HFFc6 (cell line): ENCODE measurements at regions not wholly inside any gene's neighbourhood (a gene's known extent, or its start where the extent isn't known, plus 50 kb on each side); places are given as distances from the start of the nearest gene placed in this dataset.

ENCODE experiments used
- DNase-seq: peaks from one replicate; pipeline ENCODE4 v3.0.0-alpha.2; 2018
- H3K27ac Mint-ChIP-seq: 2 replicates; pipeline ENCODE4 v1.8.0; 2020; ENCODE audit warnings: mild to moderate bottlenecking, mixed read lengths
- H3K27me3 Mint-ChIP-seq: 2 replicates; pipeline ENCODE4 v1.8.0; 2021; ENCODE audit warnings: mild to moderate bottlenecking, moderate library complexity, mixed read lengths; ENCODE audit not compliant: insufficient read depth
- H3K36me3 Mint-ChIP-seq: 2 replicates; pipeline ENCODE4 v1.8.0; 2021; ENCODE audit warnings: low read depth, mixed read lengths
- H3K4me1 Mint-ChIP-seq: 2 replicates; pipeline ENCODE4 v1.8.0; 2020; ENCODE audit warnings: low read depth, mixed read lengths
- H3K4me3 Mint-ChIP-seq: 2 replicates; pipeline ENCODE4 v1.8.0; 2020; ENCODE audit warnings: mild to moderate bottlenecking, moderate library complexity, mixed read lengths
- H3K9me3 Mint-ChIP-seq: 2 replicates; pipeline ENCODE4 v1.8.0; 2020; ENCODE audit warnings: mild to moderate bottlenecking, mixed read lengths
- TF ChIP-seq, protein P1 (sequence below): fragments of 200-600 bp; sonication (generic); IDR thresholded peaks from 2 replicates; pipeline ENCODE4 v1.5.0; 2021; ENCODE audit warnings: antibody characterized with exemption, mild to moderate bottlenecking

DNA sequence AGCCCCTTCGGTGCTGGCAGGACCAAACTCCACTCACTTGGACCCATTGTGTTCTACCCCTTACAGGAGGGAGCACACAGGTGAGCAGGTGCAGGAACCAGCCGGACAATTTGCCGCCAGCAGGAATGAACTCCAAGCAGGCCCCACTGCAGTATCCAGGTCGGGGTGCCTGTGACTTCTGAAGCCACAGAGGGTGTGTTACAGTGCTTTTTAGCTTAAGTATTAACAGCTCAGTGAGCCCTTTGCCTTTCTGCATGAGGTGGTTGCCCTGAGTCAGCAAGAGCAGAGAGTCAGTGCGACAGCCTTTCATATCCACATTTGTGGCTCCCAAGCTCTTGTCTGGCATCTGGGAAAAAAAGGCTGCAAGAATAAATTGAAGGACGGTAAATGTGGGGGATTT lies 366.6 kb upstream of the LRRC4C start:
- no peaks in the 10 kb centered on the region for H3K36me3 Mint-ChIP-seq
- H3K27me3 Mint-ChIP-seq: no peaks in the 10 kb centered on the region
- H3K27ac Mint-ChIP-seq: no peak overlapping the region
- DNase-seq: no peak
- peaks cover 15% of the 10 kb centered on the region for H3K9me3 Mint-ChIP-seq
- H3K4me1 Mint-ChIP-seq: no peaks in the 10 kb centered on the region
- no peak overlapping the region for H3K4me3 Mint-ChIP-seq
- TF ChIP-seq, protein P1, sequence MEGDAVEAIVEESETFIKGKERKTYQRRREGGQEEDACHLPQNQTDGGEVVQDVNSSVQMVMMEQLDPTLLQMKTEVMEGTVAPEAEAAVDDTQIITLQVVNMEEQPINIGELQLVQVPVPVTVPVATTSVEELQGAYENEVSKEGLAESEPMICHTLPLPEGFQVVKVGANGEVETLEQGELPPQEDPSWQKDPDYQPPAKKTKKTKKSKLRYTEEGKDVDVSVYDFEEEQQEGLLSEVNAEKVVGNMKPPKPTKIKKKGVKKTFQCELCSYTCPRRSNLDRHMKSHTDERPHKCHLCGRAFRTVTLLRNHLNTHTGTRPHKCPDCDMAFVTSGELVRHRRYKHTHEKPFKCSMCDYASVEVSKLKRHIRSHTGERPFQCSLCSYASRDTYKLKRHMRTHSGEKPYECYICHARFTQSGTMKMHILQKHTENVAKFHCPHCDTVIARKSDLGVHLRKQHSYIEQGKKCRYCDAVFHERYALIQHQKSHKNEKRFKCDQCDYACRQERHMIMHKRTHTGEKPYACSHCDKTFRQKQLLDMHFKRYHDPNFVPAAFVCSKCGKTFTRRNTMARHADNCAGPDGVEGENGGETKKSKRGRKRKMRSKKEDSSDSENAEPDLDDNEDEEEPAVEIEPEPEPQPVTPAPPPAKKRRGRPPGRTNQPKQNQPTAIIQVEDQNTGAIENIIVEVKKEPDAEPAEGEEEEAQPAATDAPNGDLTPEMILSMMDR: no peak

DNA sequence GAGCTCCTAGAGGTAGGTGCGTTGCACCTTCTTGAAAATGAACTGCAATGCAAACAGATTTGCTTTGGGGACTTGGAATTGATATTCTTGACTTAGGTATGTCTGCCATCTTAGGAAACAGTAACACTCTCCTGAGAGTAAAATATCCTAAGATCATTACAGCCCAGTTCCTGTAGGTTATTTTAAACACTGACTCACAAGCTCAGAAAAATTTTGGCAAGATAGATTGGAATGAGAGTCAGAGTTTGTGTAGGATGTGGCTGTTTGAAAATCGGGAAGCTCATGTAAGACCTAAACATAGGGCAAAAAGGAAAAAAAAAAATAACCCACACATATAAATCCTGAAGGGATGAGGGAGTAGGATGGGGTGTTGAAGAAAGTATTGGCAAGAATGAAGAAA lies 377.0 kb upstream of the LRRC4C start:
- TF ChIP-seq, protein P1: no peak
- no peak overlapping the region for H3K4me3 Mint-ChIP-seq
- H3K9me3 Mint-ChIP-seq: peaks cover 6% of the 10 kb centered on the region; the same call in 1 of the 2 replicates
- no peaks in the 10 kb centered on the region for H3K27me3 Mint-ChIP-seq
- H3K4me1 Mint-ChIP-seq: no peaks in the 10 kb centered on the region
- H3K27ac Mint-ChIP-seq: no peak overlapping the region
- no peak for DNase-seq
- H3K36me3 Mint-ChIP-seq: no peaks in the 10 kb centered on the region

DNA sequence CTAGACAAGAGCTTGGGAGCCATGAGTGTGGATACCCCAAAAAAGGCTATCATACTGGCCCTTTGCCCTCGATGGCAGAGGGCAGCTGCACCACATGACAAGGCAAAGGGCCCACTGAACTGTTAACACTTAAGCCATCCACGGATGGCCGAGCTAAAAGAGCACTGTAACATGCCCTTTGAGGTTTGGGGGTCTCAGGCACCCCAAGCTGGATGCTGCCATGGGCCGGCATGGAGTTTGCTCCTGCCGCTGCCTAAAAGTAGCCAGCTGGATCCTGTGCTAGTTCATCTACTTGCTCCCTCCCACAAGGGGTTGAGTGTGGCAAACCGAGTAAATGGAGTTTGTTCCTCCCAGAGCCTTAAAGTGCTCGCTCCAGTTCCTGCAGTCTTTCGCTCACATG lies 383.2 kb upstream of the LRRC4C start:
- no peak for DNase-seq
- H3K36me3 Mint-ChIP-seq: no peaks in the 10 kb centered on the region
- peaks cover 27% of the 10 kb centered on the region for H3K9me3 Mint-ChIP-seq
- H3K27ac Mint-ChIP-seq: no peak overlapping the region
- H3K4me1 Mint-ChIP-seq: no peaks in the 10 kb centered on the region
- no peak overlapping the region for H3K4me3 Mint-ChIP-seq
- no peaks in the 10 kb centered on the region for H3K27me3 Mint-ChIP-seq
- TF ChIP-seq, protein P1: no peak

DNA sequence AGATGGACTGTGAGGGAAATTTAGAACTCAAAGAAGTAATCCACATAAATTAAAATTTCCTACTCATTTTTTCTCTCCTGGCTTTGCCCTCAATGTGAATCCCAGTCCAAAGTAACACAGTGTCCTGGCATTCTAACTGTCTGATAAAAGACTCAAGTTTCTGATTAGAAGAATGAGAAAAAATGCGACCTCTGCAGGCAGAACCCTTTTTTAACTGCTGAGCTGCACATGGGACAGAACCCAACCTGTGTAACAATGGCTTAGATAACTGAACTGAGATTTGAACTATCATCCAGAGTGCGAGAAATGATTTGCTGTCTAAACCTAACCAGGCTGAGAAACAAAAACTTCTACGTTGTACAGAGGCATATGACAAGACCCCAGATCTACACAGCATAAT lies 385.6 kb upstream of the LRRC4C start:
- TF ChIP-seq, protein P1: no peak
- H3K9me3 Mint-ChIP-seq: peaks cover 33% of the 10 kb centered on the region

DNA sequence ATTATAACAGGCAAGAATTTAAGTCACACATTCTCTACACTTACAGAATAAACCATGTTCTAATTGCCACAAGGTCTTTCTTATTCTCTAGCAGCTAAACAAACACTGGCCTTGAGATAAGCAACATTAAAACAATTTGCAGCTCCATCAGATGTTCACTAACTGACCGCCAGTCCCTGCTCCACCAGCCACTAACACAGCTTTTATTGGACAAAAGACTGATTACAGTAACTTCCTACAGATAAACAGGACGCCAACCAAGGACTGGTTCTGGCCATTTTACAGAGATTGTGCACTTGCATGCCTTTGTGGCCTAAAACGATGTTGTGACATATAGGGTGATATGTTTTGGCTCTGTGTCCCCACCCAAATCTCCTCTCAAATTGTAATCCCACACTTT lies 388.9 kb upstream of the LRRC4C start:
- no peak for DNase-seq
- Mint-ChIP-seq H3K4me3 (no peak overlapping the region), H3K27me3 (no peaks in the 10 kb centered on the region), H3K9me3 (peaks cover 29% of the 10 kb centered on the region), H3K36me3 (0 out of 2 replicates have a peak, but pooled peaks cover 4% of the 10 kb centered on the region), H3K27ac (no peak overlapping the region), H3K4me1 (no peaks in the 10 kb centered on the region)
- TF ChIP-seq, protein P1: no peak

More for the DNA sequence above, 385.6 kb upstream of the LRRC4C start:
- no peak overlapping the region for H3K27ac Mint-ChIP-seq
- H3K36me3 Mint-ChIP-seq: no peaks in the 10 kb centered on the region
- H3K4me3 Mint-ChIP-seq: no peak overlapping the region
- no peaks in the 10 kb centered on the region for H3K27me3 Mint-ChIP-seq
- no peaks in the 10 kb centered on the region for H3K4me1 Mint-ChIP-seq
- DNase-seq: no peak

DNA sequence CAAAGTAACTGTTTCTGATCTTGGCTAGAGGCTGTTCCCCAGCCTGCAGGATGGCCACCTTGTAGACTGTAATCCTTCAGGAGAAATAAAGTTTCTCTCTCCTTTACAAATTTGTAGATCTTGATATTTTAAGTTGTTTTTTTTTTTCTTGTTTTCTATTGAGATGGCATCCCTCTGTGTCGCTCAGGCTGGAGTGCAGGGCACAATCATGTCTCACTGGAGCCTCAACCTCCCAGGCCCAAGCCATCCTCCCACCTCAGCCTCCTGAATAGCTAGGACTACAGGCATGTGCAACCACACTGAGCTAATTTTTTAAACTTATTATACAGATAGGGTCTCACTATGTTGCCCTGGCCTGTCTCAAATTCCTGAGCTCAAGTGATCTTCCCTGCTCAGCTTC lies 389.8 kb upstream of the LRRC4C start:
- H3K27ac Mint-ChIP-seq: no peak overlapping the region
- H3K27me3 Mint-ChIP-seq: no peaks in the 10 kb centered on the region
- no peak overlapping the region for H3K4me3 Mint-ChIP-seq
- TF ChIP-seq, protein P1: no peak
- no peaks in the 10 kb centered on the region for H3K4me1 Mint-ChIP-seq
- H3K9me3 Mint-ChIP-seq: peaks cover 29% of the 10 kb centered on the region
- no peak for DNase-seq
- 0 out of 2 replicates have a peak, but pooled peaks cover 4% of the 10 kb centered on the region for H3K36me3 Mint-ChIP-seq
